ENCODE measurements at regions not wholly inside any gene's neighbourhood (a gene's known extent, or its start where the extent isn't known, plus 50 kb on each side); places are given as distances from the start of the nearest gene placed in this dataset.

DNA sequence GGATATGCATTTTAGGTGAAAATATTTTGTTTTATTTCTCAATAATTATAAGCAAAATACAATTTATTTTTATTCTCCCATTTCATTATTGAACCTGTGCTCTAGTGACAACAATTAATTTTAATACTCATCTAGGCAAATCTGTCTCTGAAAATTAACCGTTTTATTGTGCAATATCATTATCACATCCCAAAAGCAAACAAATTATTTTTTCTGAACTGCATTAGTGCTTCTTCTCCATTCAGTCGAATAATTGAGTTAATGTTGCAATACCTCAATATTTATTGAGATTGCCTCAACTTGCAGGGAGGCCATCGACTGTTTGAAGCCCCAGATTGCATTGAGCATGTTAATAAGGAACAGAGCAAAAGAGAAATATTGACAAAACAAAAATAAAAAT is 303.2 kb upstream of the LRFN5 start:
- no peak overlapping the region for H3K56ac ChIP-seq (ENCODE audit: low read length)
- H3K4me2 ChIP-seq (ENCODE audit: low read length), result no peak overlapping the region
- no peak overlapping the region for H2BK5ac ChIP-seq (ENCODE audit: low read length)
- no peak overlapping the region for H4K8ac ChIP-seq (ENCODE audit: low read depth, low read length)
- WGBS (ENCODE audit: extremely low coverage, insufficient coverage, low lambda C conversion rate), result no CpG with 5 or more reads among the region's 3 CpGs
- no peak overlapping the region for H2BK15ac ChIP-seq (replicated peaks; ENCODE audit: low read depth)
- no peak overlapping the region for H4K5ac ChIP-seq (ENCODE audit: low read length)
- no peak overlapping the region for H3K9ac ChIP-seq (ENCODE audit: low read length)
- H3K18ac ChIP-seq (ENCODE audit: low read length), result no peak overlapping the region
- no peaks in the 10 kb centered on the region for H3K79me2 ChIP-seq (ENCODE audit: control insufficient read depth, insufficient read depth, low read length)
- no peak overlapping the region for H2BK120ac ChIP-seq (ENCODE audit: low read depth, low read length)
- H3K4me1 ChIP-seq (ENCODE audit: control insufficient read depth, low read depth, low read length), result no peaks in the 10 kb centered on the region
- no peaks in the 10 kb centered on the region for H3K27me3 ChIP-seq (ENCODE audit: insufficient read depth, low read length, poor library complexity)
- no peak overlapping the region for H2AK5ac ChIP-seq (ENCODE audit: low read length)
- no peak for DNase-seq
- no peak overlapping the region for H3K27ac ChIP-seq (ENCODE audit: low read depth, low read length)
- no peaks in the 10 kb centered on the region for H3K36me3 ChIP-seq (ENCODE audit: control insufficient read depth, insufficient read depth, low read length)
- H3K4me3 ChIP-seq (ENCODE audit: low read length), result no peak overlapping the region
- no peak overlapping the region for H3K23ac ChIP-seq (ENCODE audit: low read length)
- no peak overlapping the region for H3K4ac ChIP-seq (ENCODE audit: low read depth, low read length)
- H3K79me1 ChIP-seq (ENCODE audit: low read length), result no peaks in the 10 kb centered on the region

DNA sequence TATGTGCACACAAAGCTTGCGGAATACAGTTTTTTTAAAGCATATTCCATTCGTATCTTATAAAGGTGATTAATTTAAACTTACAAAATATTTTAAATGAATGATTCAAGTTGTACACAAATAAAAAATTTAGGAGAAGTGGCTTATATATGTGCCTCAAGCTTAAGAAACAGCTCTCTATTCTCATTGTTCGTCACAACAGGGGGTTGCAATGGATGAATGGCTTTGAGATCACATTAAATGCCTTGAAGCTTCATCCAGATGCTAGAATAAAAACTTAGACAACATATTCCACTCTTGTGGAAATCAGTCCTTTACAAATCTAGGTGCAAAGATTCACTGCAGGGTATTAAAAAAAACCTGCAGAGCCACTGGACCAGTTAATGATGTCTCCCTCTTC is 303.9 kb upstream of the LRFN5 start:
- H3K4me1 ChIP-seq (ENCODE audit: control insufficient read depth, low read depth, low read length), result no peaks in the 10 kb centered on the region
- H3K4me3 ChIP-seq (ENCODE audit: low read length), result no peak overlapping the region
- H3K36me3 ChIP-seq (ENCODE audit: control insufficient read depth, insufficient read depth, low read length), result no peaks in the 10 kb centered on the region
- H4K5ac ChIP-seq (ENCODE audit: low read length), result no peak overlapping the region
- no peaks in the 10 kb centered on the region for H3K79me1 ChIP-seq (ENCODE audit: low read length)
- H3K23ac ChIP-seq (ENCODE audit: low read length), result no peak overlapping the region
- H3K79me2 ChIP-seq (ENCODE audit: control insufficient read depth, insufficient read depth, low read length), result no peaks in the 10 kb centered on the region
- no peak overlapping the region for H3K56ac ChIP-seq (ENCODE audit: low read length)
- H2BK120ac ChIP-seq (ENCODE audit: low read depth, low read length), result no peak overlapping the region
- H3K27me3 ChIP-seq (ENCODE audit: insufficient read depth, low read length, poor library complexity), result no peaks in the 10 kb centered on the region
- H3K9ac ChIP-seq (ENCODE audit: low read length), result no peak overlapping the region
- H2BK5ac ChIP-seq (ENCODE audit: low read length), result no peak overlapping the region
- WGBS (ENCODE audit: extremely low coverage, insufficient coverage, low lambda C conversion rate), result no CpG with 5 or more reads among the region's 3 CpGs
- no peak overlapping the region for H2AK5ac ChIP-seq (ENCODE audit: low read length)
- no peak overlapping the region for H3K27ac ChIP-seq (ENCODE audit: low read depth, low read length)
- no peak overlapping the region for H2BK15ac ChIP-seq (replicated peaks; ENCODE audit: low read depth)
- H4K8ac ChIP-seq (ENCODE audit: low read depth, low read length), result no peak overlapping the region
- peak; percentile 19 for DNase-seq
- no peak overlapping the region for H3K4ac ChIP-seq (ENCODE audit: low read depth, low read length)
- no peak overlapping the region for H3K18ac ChIP-seq (ENCODE audit: low read length)
- H3K4me2 ChIP-seq (ENCODE audit: low read length), result no peak overlapping the region

DNA sequence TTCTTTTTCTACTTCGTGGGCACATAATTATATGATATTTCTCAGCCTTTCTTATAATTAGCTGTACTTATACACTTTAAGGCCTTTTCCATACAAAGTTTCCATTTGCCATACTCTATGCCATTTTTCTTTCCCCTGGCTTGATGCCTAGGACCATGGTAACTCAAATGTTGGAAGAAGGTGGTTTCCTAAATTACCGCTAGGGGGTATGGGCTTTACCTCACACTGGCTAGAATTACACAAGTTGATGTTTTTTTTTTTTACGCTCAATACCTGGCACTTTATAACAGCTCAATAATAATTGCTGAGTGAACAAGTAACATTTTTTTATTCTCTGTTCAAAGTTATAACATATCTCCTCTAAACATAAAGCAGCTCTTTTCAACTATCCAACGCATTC is 306.8 kb upstream of the LRFN5 start:
- H3K18ac ChIP-seq (ENCODE audit: low read length), result no peak overlapping the region
- peak; percentile 46 for DNase-seq
- no peaks in the 10 kb centered on the region for H3K79me1 ChIP-seq (ENCODE audit: low read length)
- no peak overlapping the region for H4K8ac ChIP-seq (ENCODE audit: low read depth, low read length)
- WGBS (ENCODE audit: extremely low coverage, insufficient coverage, low lambda C conversion rate), result no CpG with 5 or more reads among the region's 4 CpGs
- no peak overlapping the region for H2BK120ac ChIP-seq (ENCODE audit: low read depth, low read length)
- H3K4ac ChIP-seq (ENCODE audit: low read depth, low read length), result no peak overlapping the region
- no peak overlapping the region for H2BK5ac ChIP-seq (ENCODE audit: low read length)
- H3K36me3 ChIP-seq (ENCODE audit: control insufficient read depth, insufficient read depth, low read length), result no peaks in the 10 kb centered on the region
- no peak overlapping the region for H3K56ac ChIP-seq (ENCODE audit: low read length)
- no peak overlapping the region for H3K4me2 ChIP-seq (ENCODE audit: low read length)
- H3K4me1 ChIP-seq (ENCODE audit: control insufficient read depth, low read depth, low read length), result no peaks in the 10 kb centered on the region
- H3K4me3 ChIP-seq (ENCODE audit: low read length), result no peak overlapping the region
- H4K5ac ChIP-seq (ENCODE audit: low read length), result no peak overlapping the region
- H2AK5ac ChIP-seq (ENCODE audit: low read length), result no peak overlapping the region
- H3K27ac ChIP-seq (ENCODE audit: low read depth, low read length), result no peak overlapping the region
- no peaks in the 10 kb centered on the region for H3K27me3 ChIP-seq (ENCODE audit: insufficient read depth, low read length, poor library complexity)
- H3K79me2 ChIP-seq (ENCODE audit: control insufficient read depth, insufficient read depth, low read length), result no peaks in the 10 kb centered on the region
- H2BK15ac ChIP-seq (replicated peaks; ENCODE audit: low read depth), result no peak overlapping the region
- H3K9ac ChIP-seq (ENCODE audit: low read length), result no peak overlapping the region
- no peak overlapping the region for H3K23ac ChIP-seq (ENCODE audit: low read length)

DNA sequence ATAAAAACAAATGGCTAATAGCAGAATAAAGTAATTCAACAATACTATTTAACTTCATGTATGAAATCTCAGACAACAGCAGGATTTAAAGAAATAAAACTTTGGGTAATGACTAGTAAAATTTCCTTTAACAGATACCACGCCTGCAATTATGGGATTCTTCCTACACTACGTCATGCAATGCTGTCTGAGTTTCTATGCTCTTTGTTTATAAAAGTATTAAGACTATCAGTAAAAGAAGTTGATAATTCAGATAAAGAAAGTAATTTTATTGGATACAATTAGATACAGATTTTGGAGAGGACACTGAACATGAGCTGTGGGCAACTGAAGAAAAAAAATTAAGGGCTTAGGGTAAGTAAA is 308.4 kb upstream of the LRFN5 start:
- H3K79me1 ChIP-seq (ENCODE audit: low read length), result no peaks in the 10 kb centered on the region

DNA sequence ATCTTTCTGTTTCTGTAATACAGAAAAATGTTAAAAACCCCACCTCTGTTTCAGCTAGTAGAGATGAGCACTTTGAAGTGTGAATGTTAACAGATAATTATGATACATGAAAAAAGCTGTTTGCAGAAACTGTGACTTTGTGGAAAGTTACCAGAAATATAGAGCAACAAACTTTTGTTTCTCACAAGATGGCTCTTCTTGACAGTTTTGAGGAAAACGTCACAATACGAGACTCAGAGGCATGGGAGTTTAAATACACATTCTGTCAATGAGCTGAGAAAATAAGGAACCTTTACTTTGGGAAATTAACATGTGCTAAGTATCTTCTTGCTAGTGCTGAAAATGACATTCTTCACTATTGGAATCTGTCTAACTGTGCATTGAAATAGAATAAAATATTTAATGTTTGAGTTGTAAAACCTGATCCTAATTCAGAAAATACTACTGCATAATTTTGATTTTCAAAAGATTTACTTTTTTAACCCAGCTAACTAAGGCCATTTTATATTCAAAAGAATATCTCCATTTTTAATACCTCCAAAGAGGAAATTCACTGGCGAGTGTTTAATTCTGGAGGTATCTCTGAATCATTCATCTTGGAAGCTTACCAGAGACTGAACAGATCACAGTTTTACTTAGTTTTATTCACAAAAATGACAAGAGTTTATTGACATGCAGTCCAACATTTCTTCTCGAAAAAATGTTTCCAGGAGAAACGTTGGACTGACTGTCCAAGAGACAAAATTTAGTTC is 308.9 kb upstream of the LRFN5 start:
- Histone ChIP-seq H3K4me3 (ENCODE audit: low read length) (no peak overlapping the region), H3K27ac (ENCODE audit: low read depth, low read length) (no peak overlapping the region)
- WGBS (ENCODE audit: extremely low coverage, insufficient coverage, low lambda C conversion rate), result no CpG with 5 or more reads among the region's 5 CpGs

More for the DNA sequence above, 308.4 kb upstream of the LRFN5 start:
- H3K9ac ChIP-seq (ENCODE audit: low read length), result no peak overlapping the region
- no peak overlapping the region for H2AK5ac ChIP-seq (ENCODE audit: low read length)
- no peak overlapping the region for H3K27ac ChIP-seq (ENCODE audit: low read depth, low read length)
- H3K79me2 ChIP-seq (ENCODE audit: control insufficient read depth, insufficient read depth, low read length), result no peaks in the 10 kb centered on the region
- H3K36me3 ChIP-seq (ENCODE audit: control insufficient read depth, insufficient read depth, low read length), result no peaks in the 10 kb centered on the region
- H3K27me3 ChIP-seq (ENCODE audit: insufficient read depth, low read length, poor library complexity), result no peaks in the 10 kb centered on the region
- no peak overlapping the region for H2BK15ac ChIP-seq (replicated peaks; ENCODE audit: low read depth)
- no peak overlapping the region for H3K56ac ChIP-seq (ENCODE audit: low read length)
- no peaks in the 10 kb centered on the region for H3K4me1 ChIP-seq (ENCODE audit: control insufficient read depth, low read depth, low read length)
- H3K4me3 ChIP-seq (ENCODE audit: low read length), result no peak overlapping the region
- H3K23ac ChIP-seq (ENCODE audit: low read length), result no peak overlapping the region
- H3K4ac ChIP-seq (ENCODE audit: low read depth, low read length), result no peak overlapping the region
- WGBS (ENCODE audit: extremely low coverage, insufficient coverage, low lambda C conversion rate), result no CpG with 5 or more reads among the region's 2 CpGs
- DNase-seq, result no peak
- no peak overlapping the region for H3K4me2 ChIP-seq (ENCODE audit: low read length)
- no peak overlapping the region for H4K8ac ChIP-seq (ENCODE audit: low read depth, low read length)
- no peak overlapping the region for H3K18ac ChIP-seq (ENCODE audit: low read length)
- H2BK120ac ChIP-seq (ENCODE audit: low read depth, low read length), result no peak overlapping the region
- H2BK5ac ChIP-seq (ENCODE audit: low read length), result no peak overlapping the region
- no peak overlapping the region for H4K5ac ChIP-seq (ENCODE audit: low read length)

DNA sequence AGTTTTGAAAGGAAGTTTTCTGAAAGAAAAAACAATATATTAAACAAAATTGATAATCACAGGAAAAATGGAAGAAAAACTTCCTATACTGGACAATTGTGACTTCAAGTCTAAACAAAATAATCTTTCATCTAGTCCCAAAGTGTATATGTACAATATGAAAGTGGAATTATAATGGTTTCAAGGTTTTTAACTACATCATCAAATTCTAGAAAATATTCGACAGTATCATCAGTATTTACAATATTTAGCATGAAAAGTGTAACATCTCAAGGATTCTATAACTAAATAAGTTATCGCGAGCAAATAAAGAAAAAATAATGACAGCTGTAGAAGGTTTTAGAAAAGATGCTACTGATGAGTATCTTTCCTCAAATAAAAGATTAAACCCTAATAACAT is 310.9 kb upstream of the LRFN5 start:
- no peak overlapping the region for H3K18ac ChIP-seq (ENCODE audit: low read length)
- no peaks in the 10 kb centered on the region for H3K27me3 ChIP-seq (ENCODE audit: insufficient read depth, low read length, poor library complexity)
- H3K36me3 ChIP-seq (ENCODE audit: control insufficient read depth, insufficient read depth, low read length), result no peaks in the 10 kb centered on the region
- H3K4me1 ChIP-seq (ENCODE audit: control insufficient read depth, low read depth, low read length), result no peaks in the 10 kb centered on the region
- no peak overlapping the region for H3K27ac ChIP-seq (ENCODE audit: low read depth, low read length)
- H3K4me2 ChIP-seq (ENCODE audit: low read length), result no peak overlapping the region
- no peak overlapping the region for H4K8ac ChIP-seq (ENCODE audit: low read depth, low read length)
- H3K4ac ChIP-seq (ENCODE audit: low read depth, low read length), result no peak overlapping the region
- DNase-seq, result no peak
- H2BK5ac ChIP-seq (ENCODE audit: low read length), result no peak overlapping the region
- H2BK120ac ChIP-seq (ENCODE audit: low read depth, low read length), result no peak overlapping the region
- H3K79me1 ChIP-seq (ENCODE audit: low read length), result no peaks in the 10 kb centered on the region
- no peak overlapping the region for H4K5ac ChIP-seq (ENCODE audit: low read length)
- no peak overlapping the region for H3K23ac ChIP-seq (ENCODE audit: low read length)
- H3K56ac ChIP-seq (ENCODE audit: low read length), result no peak overlapping the region
- no peak overlapping the region for H3K4me3 ChIP-seq (ENCODE audit: low read length)
- H3K9ac ChIP-seq (ENCODE audit: low read length), result no peak overlapping the region
- no peak overlapping the region for H2BK15ac ChIP-seq (replicated peaks; ENCODE audit: low read depth)
- no peak overlapping the region for H2AK5ac ChIP-seq (ENCODE audit: low read length)
- no CpG with 5 or more reads among the region's 3 CpGs for WGBS (ENCODE audit: extremely low coverage, insufficient coverage, low lambda C conversion rate)
- no peaks in the 10 kb centered on the region for H3K79me2 ChIP-seq (ENCODE audit: control insufficient read depth, insufficient read depth, low read length)

More for the DNA sequence above, 308.9 kb upstream of the LRFN5 start:
- H3K18ac ChIP-seq (ENCODE audit: low read length), result no peak overlapping the region
- no peak overlapping the region for H2BK15ac ChIP-seq (replicated peaks; ENCODE audit: low read depth)
- H2AK5ac ChIP-seq (ENCODE audit: low read length), result no peak overlapping the region
- no peak overlapping the region for H3K4me2 ChIP-seq (ENCODE audit: low read length)
- no peak overlapping the region for H2BK5ac ChIP-seq (ENCODE audit: low read length)
- no peaks in the 10 kb centered on the region for H3K4me1 ChIP-seq (ENCODE audit: control insufficient read depth, low read depth, low read length)
- no peak overlapping the region for H2BK120ac ChIP-seq (ENCODE audit: low read depth, low read length)
- H3K4ac ChIP-seq (ENCODE audit: low read depth, low read length), result no peak overlapping the region
- H3K27me3 ChIP-seq (ENCODE audit: insufficient read depth, low read length, poor library complexity), result no peaks in the 10 kb centered on the region
- no peaks in the 10 kb centered on the region for H3K79me2 ChIP-seq (ENCODE audit: control insufficient read depth, insufficient read depth, low read length)
- no peak overlapping the region for H4K8ac ChIP-seq (ENCODE audit: low read depth, low read length)
- no peak overlapping the region for H3K56ac ChIP-seq (ENCODE audit: low read length)
- no peak for DNase-seq
- no peak overlapping the region for H4K5ac ChIP-seq (ENCODE audit: low read length)
- no peaks in the 10 kb centered on the region for H3K79me1 ChIP-seq (ENCODE audit: low read length)
- no peak overlapping the region for H3K23ac ChIP-seq (ENCODE audit: low read length)
- no peak overlapping the region for H3K9ac ChIP-seq (ENCODE audit: low read length)
- H3K36me3 ChIP-seq (ENCODE audit: control insufficient read depth, insufficient read depth, low read length), result no peaks in the 10 kb centered on the region

All from mesendoderm (in vitro differentiated cells).